Kidney capillary endothelial cell (primary cell): ENCODE measurements at regions not wholly inside any gene's neighbourhood (a gene's known extent, or its start where the extent isn't known, plus 50 kb on each side); places are given as distances from the start of the nearest gene placed in this dataset.

ENCODE experiments used
- DNase-seq: peaks from one replicate; pipeline ENCODE4 v3.0.0-alpha.2; 2018; ENCODE audit warnings: low spot score

DNA sequence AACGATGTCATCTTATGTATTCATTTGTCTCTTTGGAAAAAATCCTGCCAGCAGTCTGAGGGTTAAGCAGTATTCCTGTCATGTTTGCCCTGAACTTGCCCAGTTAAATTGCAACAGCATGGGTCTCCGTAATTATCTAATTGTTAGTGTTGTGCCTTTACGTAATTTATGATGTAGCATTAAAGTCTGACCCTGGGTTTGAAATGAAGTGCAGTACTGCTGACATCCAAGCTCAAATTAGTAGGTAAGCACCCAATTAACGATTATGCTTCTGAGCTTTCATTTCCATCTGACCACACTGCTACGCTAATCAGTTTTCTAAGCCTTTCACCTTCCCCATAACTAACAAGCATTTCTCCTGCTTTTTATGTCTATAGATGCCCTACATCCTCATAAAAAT, 241.8 kb downstream of the ARRDC4 start:
- no peak for DNase-seq

DNA sequence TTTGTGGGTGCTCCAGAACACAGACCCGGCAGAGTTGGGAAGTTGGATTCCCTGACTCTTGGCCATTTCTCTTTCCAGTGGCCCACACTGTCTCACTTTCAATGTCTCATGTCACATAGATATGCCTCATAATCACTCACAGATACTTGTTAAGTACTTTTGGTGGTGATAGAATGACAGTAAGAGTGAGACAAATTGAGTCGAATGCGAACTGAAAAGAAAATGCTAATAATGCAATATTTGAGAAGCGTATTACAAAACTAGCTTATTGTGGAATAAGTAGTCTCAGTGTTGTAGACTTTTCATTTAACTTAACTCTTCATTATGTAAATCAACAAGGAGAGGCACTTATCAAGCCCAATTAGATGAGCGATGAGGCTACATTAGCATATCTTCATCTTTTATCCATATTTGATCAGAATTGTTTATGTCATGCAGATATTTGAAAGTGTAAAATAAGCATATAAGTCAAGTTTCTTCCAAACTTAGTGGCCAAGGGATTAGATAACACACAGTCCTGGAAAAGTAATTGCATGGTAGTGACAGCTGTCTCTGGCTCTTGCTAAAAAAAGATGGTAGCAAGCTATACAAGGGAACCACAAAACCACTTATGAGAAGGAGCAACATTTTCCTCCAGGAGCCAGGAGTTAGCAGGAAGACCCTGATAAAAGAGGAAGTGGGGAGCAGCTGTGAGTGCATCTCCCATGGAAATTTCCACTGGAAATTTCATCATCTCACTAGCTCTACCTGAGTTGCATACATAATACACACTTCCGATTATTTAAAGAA, 243.6 kb downstream of the ARRDC4 start:
- DNase-seq: no peak

DNA sequence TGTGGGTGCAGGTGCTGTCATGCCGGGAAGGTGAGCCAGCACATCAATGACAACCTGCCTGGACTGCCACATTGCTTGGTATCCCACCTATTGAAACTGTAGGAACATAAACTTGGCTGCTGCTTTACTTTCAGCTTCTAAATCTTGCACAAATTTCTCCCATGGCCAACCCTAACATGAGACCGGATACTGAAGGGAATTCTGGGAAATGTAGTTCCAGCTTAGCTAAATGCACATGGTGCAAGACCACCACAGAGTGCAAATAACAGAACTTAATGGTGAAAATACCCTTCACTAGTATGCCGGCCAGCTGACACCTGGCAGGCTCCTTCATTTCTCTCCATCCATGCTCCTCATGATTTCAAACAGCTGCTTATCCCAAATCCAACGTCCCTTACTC, 247.4 kb downstream of the ARRDC4 start:
- DNase-seq: no peak

DNA sequence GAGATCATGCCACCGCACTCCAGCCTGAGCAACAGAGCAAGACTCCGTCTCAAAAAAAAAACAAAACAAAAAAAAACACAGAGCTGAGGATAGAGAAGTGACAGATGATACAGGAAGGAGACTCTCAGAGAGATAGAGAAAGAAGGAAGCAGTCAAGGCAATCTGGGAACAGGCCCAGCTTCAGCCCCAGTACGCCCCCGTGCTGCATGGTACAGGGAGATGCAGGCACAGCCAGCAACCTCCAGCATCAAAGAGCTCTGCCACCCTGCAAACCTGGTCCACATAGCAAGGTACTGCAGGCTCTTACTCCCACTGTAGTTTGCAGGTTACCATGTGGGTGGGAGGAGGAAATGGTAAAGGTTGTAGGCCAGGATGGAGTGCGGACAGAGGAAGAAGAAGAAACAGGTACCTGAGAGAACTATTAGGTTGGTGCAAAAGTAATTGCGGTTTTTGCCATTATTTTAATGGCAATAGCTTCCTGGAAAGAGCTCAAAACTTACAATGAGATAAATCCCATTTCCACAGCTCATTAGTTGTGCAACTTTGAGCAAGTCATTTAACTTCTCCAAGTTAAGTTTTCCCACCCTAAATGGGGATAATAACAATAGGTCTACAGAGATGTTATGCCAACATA, 253.0 kb downstream of the ARRDC4 start:
- DNase-seq: no peak

DNA sequence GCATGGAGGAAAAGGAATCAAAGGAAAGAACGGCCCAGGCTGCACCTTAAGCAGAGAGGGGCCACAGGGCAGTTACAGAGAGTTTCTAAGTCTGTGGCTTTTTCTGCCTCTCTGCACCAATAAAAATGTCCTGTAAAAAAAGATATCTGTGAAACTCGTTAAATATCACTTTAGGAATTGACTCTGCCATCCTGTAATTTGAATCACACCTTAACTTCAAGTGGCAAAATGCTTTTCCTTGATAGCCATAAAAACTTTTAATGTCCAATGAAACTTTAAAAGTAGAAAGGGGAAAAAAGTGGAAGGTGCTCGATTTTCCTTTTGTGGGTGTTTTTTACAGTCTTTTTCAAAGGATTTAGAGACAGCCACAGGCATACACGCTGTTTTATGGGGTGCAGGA, 255.7 kb downstream of the ARRDC4 start:
- DNase-seq: no peak

DNA sequence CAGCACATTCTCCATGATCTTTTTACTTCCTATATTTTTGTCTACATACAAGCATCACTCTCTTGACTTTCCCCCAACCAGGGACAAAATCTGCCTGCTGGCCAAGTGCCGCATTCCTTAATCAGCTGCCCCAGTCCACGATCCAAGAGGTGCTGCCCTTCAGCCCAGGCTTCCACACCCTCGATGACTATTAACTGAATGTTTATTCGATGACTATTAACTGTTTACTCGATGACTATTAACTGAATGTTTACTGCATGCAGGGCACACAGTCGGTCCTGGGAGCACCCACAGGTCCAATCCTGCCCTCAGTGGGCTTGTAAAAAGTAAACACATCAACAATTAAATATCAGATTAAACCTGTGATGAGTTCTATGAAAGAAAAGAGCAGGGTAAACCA, 256.9 kb downstream of the ARRDC4 start:
- no peak for DNase-seq

DNA sequence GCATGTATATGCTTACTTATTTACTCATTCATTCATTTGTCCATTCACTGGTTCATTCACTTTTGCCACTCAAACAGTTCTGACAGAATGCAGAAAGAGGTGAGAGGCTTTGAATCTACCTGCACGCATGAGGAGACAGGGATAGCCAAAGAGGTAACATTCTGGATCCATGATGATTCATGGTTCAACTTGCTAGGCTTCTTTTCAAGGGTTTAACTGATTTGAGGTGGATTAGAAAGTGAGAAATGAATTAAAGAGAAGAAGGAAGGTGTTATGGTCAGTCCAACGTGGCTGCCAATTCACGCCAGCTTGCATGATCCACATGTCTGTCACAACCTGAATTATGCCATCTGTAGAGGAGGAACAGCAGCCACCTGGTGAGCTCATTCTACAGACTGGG, 260.6 kb downstream of the ARRDC4 start:
- no peak for DNase-seq

DNA sequence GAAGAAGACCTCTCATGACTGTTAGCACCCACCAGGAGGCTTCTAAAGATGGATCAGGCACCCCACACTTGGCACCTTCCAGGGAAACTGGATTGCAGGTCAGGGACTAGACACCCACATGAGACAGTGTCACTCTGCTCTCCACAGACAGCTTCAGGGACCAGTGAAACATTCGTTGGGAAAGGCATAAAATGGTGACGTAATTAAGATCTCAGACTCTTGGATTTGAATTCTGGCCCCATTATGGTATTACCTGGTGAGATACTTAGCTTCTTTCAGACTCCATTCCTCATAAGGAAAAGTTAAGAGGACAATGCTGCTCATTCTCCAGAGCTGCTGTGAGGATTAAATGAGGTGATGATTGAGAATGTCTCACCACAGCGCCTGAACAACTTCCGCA, 261.1 kb downstream of the ARRDC4 start:
- DNase-seq: no peak

DNA sequence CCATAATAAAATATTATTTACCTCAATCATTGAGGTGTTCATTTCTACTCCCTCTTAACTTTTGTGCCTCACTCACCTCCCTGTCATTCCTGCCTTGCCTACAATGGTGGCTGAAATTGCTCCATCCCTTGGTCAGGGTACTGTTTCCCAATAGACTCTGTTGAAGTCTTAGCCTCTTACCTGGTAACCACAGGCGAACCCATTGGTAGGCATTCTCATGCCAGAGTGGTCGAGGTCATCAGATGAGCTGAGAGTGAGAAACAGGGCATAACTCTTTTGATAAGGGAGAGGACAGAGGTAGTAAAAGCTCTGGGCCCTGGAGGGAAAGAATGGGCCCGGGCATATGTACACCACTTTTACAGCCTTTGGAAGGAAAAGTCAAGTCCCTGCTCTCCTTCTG, 265.6 kb downstream of the ARRDC4 start:
- DNase-seq: no peak

DNA sequence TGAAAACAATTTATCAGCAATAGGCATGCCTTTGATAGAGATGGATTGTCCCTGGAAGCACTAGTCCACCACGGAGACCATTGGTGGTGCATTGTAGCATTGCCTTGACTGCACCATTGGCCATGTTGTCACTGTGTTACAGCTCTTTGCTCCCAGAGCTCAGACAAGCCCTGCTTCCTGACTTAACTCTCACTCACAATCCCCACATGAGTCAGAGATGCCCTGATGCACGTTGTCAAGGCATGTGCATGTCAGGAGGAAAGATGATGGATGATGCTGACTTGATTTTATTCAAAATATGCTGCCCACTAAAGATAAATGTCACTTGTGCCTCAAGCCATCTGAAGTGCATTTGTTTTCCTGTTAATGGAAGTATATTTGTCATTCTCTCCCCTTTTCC, 266.1 kb downstream of the ARRDC4 start:
- no peak for DNase-seq

DNA sequence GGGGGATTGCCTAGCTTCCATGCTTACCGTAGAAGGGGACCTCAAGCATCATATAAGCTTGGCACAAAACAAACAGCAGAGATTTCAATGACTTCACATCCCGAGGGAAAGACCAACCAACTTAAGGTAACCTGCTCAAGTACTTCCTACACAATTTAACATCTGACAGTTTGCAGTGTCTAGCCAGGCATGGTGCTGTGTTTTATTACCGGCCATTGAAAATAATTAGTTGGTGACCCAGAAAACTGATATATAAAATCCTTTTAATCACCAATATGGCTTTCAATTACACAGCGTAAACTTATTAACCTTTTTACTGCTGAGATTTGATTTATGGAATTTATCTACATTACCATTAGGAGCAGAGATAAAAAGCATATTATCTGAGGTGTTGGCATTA, 268.3 kb downstream of the ARRDC4 start:
- DNase-seq: no peak

DNA sequence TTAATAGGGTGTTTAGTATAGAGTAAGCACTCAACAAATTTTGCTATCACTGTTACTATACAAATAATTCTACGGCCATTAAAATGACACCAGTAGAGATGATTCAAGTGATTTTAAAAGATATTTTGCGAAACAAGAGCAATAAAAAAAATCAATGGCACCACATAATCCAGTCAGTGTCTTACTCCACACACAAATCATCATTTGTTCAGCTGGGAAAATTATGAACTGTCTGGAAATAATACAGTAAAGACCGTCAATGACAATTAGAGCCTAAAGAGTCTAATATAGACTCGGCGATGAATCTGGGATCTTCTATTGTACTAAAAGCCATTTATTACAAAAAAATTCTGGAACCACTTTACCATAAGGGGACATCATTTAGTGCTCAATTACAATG, 270.5 kb downstream of the ARRDC4 start:
- no peak for DNase-seq

DNA sequence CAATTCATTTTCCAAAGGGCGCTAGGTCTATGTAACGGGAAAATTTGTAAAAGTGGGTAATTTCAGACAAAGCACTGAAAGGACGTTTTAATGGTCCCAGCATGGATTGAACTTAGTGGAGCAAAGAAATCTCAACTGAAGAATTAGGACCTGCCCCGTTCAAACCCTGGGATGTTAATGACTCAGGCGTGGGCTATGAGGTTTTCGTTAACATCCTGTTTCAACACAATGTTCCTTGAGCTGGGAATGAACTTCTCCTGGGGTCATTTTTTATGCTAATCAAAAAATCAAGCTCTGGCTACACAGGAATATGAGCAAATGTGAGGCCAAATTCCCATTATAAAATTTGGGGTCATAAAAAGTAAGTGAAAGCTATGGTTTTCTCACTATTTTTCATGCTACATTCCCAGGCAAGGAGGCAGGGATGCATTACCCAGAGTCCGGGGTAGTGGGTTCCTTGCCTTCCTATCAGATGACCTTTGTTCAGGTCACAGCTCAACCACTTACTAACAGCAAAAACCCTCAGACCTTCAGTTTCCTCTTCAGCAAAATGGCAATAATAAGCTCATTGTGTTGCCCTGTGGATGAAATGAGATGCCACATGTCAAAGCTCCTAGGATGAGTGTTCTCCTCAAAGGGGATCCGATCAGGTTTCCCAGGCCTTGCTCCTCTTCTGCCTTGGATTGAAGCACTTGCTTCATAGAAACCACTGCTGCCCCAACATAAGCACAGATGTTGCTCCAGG, 271.4 kb downstream of the ARRDC4 start:
- no peak for DNase-seq

DNA sequence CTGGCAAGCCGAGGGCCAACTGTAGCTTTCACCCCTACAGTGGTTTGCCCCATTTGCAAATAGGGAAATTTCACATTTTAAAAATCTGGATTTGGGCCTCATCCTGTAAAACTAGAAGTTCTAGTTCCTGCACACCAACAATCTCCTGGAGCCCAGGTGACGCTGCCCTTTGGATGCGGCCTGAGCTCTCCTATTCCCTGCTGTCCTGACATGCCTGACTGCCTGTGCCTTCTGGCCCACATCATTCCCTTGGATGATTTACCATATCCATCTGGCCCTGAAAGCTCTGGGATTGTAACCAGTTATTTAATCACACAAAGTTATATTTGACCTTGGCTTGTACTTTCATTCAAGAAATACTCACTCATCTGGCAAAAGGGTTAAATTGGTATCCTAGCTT, 272.3 kb downstream of the ARRDC4 start:
- no peak for DNase-seq

DNA sequence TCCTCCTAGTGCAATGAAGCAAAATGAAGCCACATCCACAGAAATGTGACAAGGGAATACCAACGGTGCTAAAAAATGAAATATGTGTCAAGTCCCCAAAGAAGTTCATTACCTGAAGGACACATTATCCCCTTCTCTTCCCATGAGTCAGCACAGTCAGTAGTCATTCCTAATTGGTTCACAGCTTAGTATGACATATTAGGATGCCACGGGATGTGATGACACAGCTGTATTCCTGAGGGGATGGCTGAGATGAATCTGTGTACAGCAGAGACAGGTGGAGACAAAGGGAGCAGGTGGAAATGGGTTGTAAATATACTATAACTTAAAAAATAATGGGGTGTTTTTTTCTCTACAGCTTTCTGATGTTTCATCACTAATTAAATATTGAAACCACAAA, 273.4 kb downstream of the ARRDC4 start:
- DNase-seq: no peak

DNA sequence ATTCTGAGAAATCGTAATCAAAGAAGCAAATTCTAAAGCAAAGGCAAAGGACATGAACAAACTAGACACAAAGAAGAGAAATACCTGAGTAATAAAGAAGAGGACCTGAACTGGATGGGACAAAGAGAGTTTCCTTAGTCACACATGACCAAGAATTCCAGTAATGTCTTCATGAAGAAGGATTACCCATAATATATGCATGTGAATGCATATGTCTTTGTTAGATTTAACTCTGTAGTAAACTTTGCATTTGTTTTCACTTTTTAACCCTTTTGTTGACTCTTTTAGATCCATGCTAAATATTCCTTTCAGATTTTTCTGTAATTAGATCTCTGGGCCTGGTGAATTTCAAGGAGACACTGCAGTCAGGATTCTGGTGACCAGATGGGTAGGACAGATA, 279.8 kb downstream of the ARRDC4 start:
- DNase-seq: no peak

DNA sequence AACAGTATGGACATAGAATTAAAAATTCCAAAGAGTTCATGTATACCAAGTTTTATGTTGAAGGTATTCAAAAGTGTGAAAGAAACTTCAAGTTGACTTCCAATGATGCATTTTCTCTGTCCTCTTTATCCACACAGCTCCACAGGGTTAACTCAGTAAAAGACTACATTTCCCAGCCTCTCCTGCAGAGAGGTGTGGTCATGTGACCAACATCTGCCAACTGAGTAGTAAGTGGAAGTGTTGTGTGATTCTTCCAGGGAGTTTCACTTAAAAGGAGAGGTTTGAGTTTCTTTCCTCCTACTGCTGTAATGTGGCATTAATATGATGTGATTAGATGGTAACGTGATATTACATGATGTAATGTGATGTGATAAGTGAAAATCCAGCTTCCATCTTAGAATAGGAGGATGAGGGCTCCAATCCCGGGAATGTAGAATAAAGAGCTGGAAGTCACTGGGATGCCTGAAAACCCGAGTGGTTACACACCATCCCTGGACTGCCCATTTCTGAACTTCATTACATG, 280.6 kb downstream of the ARRDC4 start:
- no peak for DNase-seq

DNA sequence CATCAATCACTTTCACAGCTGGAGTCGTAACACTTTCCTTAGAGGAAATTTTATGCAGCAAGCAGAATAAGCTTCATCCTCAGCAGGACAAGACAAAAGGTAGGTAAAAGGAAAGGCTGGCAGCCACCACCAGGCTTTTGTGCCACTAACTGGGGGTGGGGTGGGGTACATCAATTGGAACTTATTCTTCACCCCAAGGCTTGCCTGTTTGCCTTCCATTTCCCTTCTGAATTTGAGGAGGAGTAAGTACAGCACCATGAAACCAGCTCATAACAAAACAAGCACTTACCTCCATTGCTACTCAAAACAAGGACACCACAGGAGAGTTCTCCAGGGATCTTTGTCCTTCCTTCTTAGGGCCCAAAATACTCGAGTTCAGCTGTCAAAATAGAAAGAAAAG, 296.8 kb downstream of the ARRDC4 start:
- DNase-seq: no peak

DNA sequence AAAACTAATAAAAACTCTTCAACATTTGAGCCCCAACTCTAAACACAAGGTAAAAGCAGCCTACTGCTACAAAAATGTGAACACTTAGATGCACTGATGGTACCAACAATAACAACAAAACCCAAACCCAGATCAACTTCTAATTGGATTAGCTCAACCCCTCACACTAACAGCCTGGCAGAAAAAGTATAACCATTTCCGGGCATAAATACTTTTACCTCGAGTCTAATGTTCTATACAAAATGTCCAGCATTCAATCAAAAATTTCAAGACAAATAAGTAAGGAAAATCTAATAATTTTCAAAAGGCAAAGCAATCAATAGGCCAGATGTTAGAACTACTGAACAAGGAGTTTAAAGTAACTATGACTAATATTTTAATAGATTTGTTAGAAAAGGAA, 303.3 kb downstream of the ARRDC4 start:
- no peak for DNase-seq

DNA sequence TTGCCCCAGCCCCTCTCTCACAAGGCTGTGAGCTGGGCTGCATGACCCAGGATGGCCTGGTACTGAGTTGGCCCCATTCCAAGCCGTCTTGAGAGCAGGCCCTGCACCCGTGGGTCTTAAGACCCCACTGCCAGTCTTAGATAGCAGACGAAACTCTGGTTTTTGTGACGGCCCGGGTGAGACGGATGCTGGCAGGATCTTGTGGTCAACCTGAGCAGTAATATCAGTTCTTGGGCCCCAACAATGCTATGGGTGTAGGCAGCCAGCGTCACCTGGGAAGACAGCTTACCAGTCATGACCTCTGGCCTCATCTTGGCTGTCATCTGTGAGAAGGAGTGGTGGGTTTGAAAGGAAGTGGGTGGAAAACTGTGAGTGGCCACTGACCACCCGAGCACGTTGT, 305.8 kb downstream of the ARRDC4 start:
- no peak for DNase-seq

DNA sequence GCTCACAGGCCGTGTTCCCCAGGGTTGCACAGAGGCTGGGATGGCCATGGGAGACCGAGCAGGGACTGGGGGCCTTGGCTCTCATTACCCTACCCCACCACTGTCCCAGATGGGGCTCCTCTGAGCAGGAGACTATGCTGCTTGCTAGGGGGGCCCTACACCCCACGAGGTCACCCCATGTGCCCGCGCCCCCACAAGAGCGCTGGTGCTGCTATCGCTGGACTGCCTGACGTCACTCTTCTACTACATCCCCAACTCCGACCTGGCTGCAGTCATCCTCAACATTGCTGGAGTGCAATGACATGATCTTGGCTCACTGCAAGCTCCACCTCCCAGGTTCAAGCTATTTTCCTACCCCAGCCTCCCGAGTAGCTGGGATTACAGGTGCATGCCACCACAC, 307.7 kb downstream of the ARRDC4 start:
- no peak for DNase-seq

DNA sequence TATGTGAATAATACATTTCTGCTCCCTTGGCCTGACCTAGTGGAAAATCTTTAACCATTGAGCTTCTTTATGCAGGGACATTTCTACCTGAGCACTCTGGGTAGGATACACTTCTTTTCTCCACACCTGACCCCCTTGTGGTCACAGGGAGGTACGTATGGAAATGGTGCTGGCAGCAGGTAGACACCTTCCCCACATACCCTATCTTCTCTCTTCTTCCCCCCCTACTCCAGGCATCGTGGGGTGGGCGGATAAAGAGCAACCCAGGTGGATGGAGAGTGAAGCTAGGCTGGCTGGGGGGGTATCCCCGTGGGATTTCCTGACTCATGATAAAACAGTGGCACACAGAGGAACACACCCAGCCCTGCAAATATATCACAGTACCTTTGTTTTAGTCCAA, 312.1 kb downstream of the ARRDC4 start:
- DNase-seq: no peak

DNA sequence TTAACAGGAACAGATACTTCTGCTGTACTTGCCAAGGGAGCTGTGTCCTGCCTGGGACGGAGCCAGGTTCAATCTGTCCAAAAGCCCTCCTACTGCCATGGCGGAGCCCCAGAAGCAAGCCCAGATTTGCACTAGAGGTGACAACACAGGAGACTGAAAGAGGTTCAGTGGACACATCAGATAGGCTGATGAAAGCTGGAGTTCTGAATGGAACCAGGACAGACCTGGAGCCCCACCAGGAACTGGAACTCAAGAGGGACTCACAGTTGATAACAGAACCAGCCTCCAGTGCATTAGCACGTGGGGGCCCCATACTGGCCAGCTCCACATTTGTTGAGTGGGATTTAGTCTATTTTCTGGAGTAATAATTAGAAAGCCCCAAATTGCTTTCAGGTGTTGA, 315.5 kb downstream of the ARRDC4 start:
- no peak for DNase-seq
